ENCODE measurements at regions not wholly inside any gene's neighbourhood (a gene's known extent, or its start where the extent isn't known, plus 50 kb on each side); places are given as distances from the start of the nearest gene placed in this dataset.

- Histone ChIP-seq H3K27ac (ENCODE audit: low read depth, low read length) (no peak overlapping the region), H3K79me2 (ENCODE audit: control insufficient read depth, insufficient read depth, low read length, unreplicated experiment) (no peaks in the 10 kb centered on the region), H3K36me3 (ENCODE audit: insufficient read depth, low read length) (no peaks in the 10 kb centered on the region), H3K27me3 (ENCODE audit: insufficient read depth, low read length) (no peaks in the 10 kb centered on the region), H3K4me3 (ENCODE audit: low read depth, low read length) (no peak overlapping the region), H2AFZ (ENCODE audit: low read length, unreplicated experiment) (no peak overlapping the region), H3K4me1 (ENCODE audit: control insufficient read depth, insufficient read depth, low read length, unreplicated experiment) (peaks cover 13% of the 10 kb centered on the region)
Measured at GRCh38 chr16:66006485-66006884, 360.0 kb upstream of the CDH5 start.

- no peaks in the 10 kb centered on the region for H3K27me3 ChIP-seq (ENCODE audit: insufficient read depth, low read length)
- H3K36me3 ChIP-seq (ENCODE audit: insufficient read depth, low read length) = no peaks in the 10 kb centered on the region
- H2AFZ ChIP-seq (ENCODE audit: low read length, unreplicated experiment) = no peak overlapping the region
- H3K27ac ChIP-seq (ENCODE audit: low read depth, low read length) = no peak overlapping the region
- no peak overlapping the region for H3K4me3 ChIP-seq (ENCODE audit: low read depth, low read length)
- no peaks in the 10 kb centered on the region for H3K79me2 ChIP-seq (ENCODE audit: control insufficient read depth, insufficient read depth, low read length, unreplicated experiment)
- H3K4me1 ChIP-seq (ENCODE audit: control insufficient read depth, insufficient read depth, low read length, unreplicated experiment) = peaks cover 13% of the 10 kb centered on the region
Measured at GRCh38 chr16:66004699-66005098, 361.8 kb upstream of the CDH5 start.

DNA sequence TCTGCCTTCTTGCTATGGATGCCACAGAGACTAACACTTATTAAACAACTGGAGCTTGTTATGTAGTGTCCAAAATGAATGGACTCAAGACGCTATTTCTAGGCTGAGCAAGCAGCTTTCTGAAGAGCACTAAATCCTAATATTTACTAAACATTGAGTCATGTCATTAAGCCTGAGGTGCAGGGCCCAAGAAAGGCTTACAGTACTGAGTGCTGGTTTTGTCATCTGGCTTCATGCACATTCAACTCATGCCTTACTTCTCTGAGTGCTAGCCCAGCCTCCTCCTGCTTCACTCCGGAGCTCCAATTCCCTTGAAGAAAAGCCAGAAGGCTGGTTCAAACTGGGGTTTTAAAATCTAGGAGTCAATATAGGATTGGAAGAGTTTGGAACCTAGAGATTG, 363.3 kb upstream of the CDH5 start:
- no peaks in the 10 kb centered on the region for H3K79me2 ChIP-seq (ENCODE audit: control insufficient read depth, insufficient read depth, low read length, unreplicated experiment)
- no peaks in the 10 kb centered on the region for H3K36me3 ChIP-seq (ENCODE audit: insufficient read depth, low read length)
- peaks cover 13% of the 10 kb centered on the region for H3K4me1 ChIP-seq (ENCODE audit: control insufficient read depth, insufficient read depth, low read length, unreplicated experiment)
- no peak overlapping the region for H3K4me3 ChIP-seq (ENCODE audit: low read depth, low read length)
- no peak overlapping the region for H2AFZ ChIP-seq (ENCODE audit: low read length, unreplicated experiment)
- H3K27ac ChIP-seq (ENCODE audit: low read depth, low read length) = no peak overlapping the region
- H3K27me3 ChIP-seq (ENCODE audit: insufficient read depth, low read length) = no peaks in the 10 kb centered on the region

GRCh38 chr16:66002601-66003000, 363.9 kb upstream of the CDH5 start:
- H2AFZ ChIP-seq (ENCODE audit: low read length, unreplicated experiment) = no peak overlapping the region
- H3K4me1 ChIP-seq (ENCODE audit: control insufficient read depth, insufficient read depth, low read length, unreplicated experiment) = peaks cover 8% of the 10 kb centered on the region
- no peaks in the 10 kb centered on the region for H3K36me3 ChIP-seq (ENCODE audit: insufficient read depth, low read length)
- H3K4me3 ChIP-seq (ENCODE audit: low read depth, low read length) = no peak overlapping the region
- H3K27ac ChIP-seq (ENCODE audit: low read depth, low read length) = no peak overlapping the region
- H3K27me3 ChIP-seq (ENCODE audit: insufficient read depth, low read length) = no peaks in the 10 kb centered on the region
- H3K79me2 ChIP-seq (ENCODE audit: control insufficient read depth, insufficient read depth, low read length, unreplicated experiment) = no peaks in the 10 kb centered on the region

DNA sequence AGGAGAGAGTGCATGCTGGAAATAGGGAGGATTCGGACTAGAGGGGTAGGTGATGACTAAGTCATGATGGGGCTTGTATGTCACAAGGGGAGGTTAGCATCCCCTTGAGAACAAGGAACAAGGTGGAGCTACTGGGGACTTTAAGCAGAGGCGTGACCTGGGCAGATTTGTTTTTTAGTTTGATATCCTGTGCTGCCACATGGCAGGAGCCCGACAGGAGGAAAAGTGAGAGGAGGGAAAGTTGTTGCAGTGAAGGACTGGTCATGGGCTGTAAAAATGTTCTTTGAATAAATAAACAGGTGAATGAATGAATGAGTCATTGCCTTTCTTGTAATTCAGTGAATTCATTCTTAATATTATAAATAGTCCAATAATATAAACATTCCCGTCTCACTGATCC, 365.1 kb upstream of the CDH5 start:
- Histone ChIP-seq H3K27ac (ENCODE audit: low read depth, low read length) (no peak overlapping the region), H2AFZ (ENCODE audit: low read length, unreplicated experiment) (no peak overlapping the region), H3K4me1 (ENCODE audit: control insufficient read depth, insufficient read depth, low read length, unreplicated experiment) (no peaks in the 10 kb centered on the region), H3K79me2 (ENCODE audit: control insufficient read depth, insufficient read depth, low read length, unreplicated experiment) (no peaks in the 10 kb centered on the region), H3K36me3 (ENCODE audit: insufficient read depth, low read length) (no peaks in the 10 kb centered on the region), H3K27me3 (ENCODE audit: insufficient read depth, low read length) (no peaks in the 10 kb centered on the region), H3K4me3 (ENCODE audit: low read depth, low read length) (no peak overlapping the region)

DNA sequence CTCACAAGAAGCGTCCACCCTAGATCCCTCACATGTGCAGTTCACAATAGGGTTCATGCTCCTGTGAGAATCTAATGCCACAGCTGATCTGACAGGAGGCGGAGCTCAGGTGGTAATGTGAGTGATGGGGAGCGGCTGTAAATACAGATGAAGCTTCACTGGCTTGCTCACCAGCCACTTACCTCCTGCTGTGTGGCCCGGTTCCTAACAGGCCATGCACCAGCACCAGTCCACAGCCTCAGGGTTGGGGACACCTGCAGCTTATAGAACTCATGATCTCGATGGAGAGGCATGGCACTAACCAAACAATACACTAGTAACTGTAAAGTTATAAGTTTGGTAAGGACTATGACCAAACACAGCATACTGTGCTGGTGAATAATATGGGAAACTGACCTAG, 368.0 kb upstream of the CDH5 start:
- no peak overlapping the region for H3K4me3 ChIP-seq (ENCODE audit: low read depth, low read length)
- no peaks in the 10 kb centered on the region for H3K36me3 ChIP-seq (ENCODE audit: insufficient read depth, low read length)
- H2AFZ ChIP-seq (ENCODE audit: low read length, unreplicated experiment) = no peak overlapping the region
- peaks cover 10% of the 10 kb centered on the region for H3K27me3 ChIP-seq (ENCODE audit: insufficient read depth, low read length)
- H3K4me1 ChIP-seq (ENCODE audit: control insufficient read depth, insufficient read depth, low read length, unreplicated experiment) = no peaks in the 10 kb centered on the region
- no peak overlapping the region for H3K27ac ChIP-seq (ENCODE audit: low read depth, low read length)
- no peaks in the 10 kb centered on the region for H3K79me2 ChIP-seq (ENCODE audit: control insufficient read depth, insufficient read depth, low read length, unreplicated experiment)

- Histone ChIP-seq H3K79me2 (ENCODE audit: control insufficient read depth, insufficient read depth, low read length, unreplicated experiment) (no peaks in the 10 kb centered on the region), H3K27ac (ENCODE audit: low read depth, low read length) (no peak overlapping the region), H3K36me3 (ENCODE audit: insufficient read depth, low read length) (no peaks in the 10 kb centered on the region), H3K4me3 (ENCODE audit: low read depth, low read length) (no peak overlapping the region), H3K4me1 (ENCODE audit: control insufficient read depth, insufficient read depth, low read length, unreplicated experiment) (no peaks in the 10 kb centered on the region), H3K27me3 (ENCODE audit: insufficient read depth, low read length) (peaks cover 16% of the 10 kb centered on the region), H2AFZ (ENCODE audit: low read length, unreplicated experiment) (no peak overlapping the region)
Measured at GRCh38 chr16:65994291-65994690, 372.2 kb upstream of the CDH5 start.

GRCh38 chr16:65991149-65991701, 375.3 kb upstream of the CDH5 start:
- Histone ChIP-seq H3K36me3 (ENCODE audit: insufficient read depth, low read length) (no peaks in the 10 kb centered on the region), H3K4me3 (ENCODE audit: low read depth, low read length) (no peak overlapping the region), H2AFZ (ENCODE audit: low read length, unreplicated experiment) (no peak overlapping the region), H3K27me3 (ENCODE audit: insufficient read depth, low read length) (peaks cover 24% of the 10 kb centered on the region), H3K79me2 (ENCODE audit: control insufficient read depth, insufficient read depth, low read length, unreplicated experiment) (no peaks in the 10 kb centered on the region), H3K27ac (ENCODE audit: low read depth, low read length) (no peak overlapping the region), H3K4me1 (ENCODE audit: control insufficient read depth, insufficient read depth, low read length, unreplicated experiment) (no peaks in the 10 kb centered on the region)

- Histone ChIP-seq H3K27me3 (ENCODE audit: insufficient read depth, low read length) (peaks cover 24% of the 10 kb centered on the region), H3K27ac (ENCODE audit: low read depth, low read length) (no peak overlapping the region), H3K36me3 (ENCODE audit: insufficient read depth, low read length) (no peaks in the 10 kb centered on the region), H2AFZ (ENCODE audit: low read length, unreplicated experiment) (peak overlapping the region; percentile 6), H3K4me1 (ENCODE audit: control insufficient read depth, insufficient read depth, low read length, unreplicated experiment) (no peaks in the 10 kb centered on the region), H3K4me3 (ENCODE audit: low read depth, low read length) (no peak overlapping the region), H3K79me2 (ENCODE audit: control insufficient read depth, insufficient read depth, low read length, unreplicated experiment) (no peaks in the 10 kb centered on the region)
Measured at GRCh38 chr16:65989861-65990604, 376.5 kb upstream of the CDH5 start.

DNA sequence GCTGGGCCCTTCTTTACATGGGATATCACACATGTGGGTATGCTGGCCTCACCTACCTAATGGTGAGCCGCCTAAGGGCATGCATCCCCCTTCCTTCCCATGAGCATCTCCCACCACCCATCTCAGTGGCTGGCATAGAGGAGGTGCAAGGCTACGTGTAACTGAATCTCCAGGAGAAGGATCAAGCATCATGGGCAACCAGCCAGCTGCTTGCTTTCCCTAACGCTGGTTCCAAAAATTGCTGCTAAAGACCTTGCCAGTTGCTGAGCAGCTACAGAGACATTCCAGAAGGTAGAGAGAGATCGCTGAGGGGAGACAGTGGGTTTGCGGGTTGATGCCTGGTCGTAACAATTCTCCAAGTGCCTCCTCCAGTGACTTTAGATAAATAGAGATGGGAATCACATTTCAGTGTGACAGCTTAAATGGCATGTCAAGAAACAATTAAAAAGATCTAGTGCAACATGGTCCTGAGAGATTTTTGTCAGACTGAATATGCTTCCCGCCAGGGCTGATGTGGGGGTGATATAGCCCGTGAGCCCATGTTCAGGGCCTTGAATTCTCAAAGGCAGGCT, 378.4 kb upstream of the CDH5 start:
- Histone ChIP-seq H3K79me2 (ENCODE audit: control insufficient read depth, insufficient read depth, low read length, unreplicated experiment) (no peaks in the 10 kb centered on the region), H3K4me3 (ENCODE audit: low read depth, low read length) (no peak overlapping the region), H3K4me1 (ENCODE audit: control insufficient read depth, insufficient read depth, low read length, unreplicated experiment) (no peaks in the 10 kb centered on the region), H3K36me3 (ENCODE audit: insufficient read depth, low read length) (no peaks in the 10 kb centered on the region), H2AFZ (ENCODE audit: low read length, unreplicated experiment) (no peak overlapping the region), H3K27ac (ENCODE audit: low read depth, low read length) (no peak overlapping the region), H3K27me3 (ENCODE audit: insufficient read depth, low read length) (peaks cover 23% of the 10 kb centered on the region)

DNA sequence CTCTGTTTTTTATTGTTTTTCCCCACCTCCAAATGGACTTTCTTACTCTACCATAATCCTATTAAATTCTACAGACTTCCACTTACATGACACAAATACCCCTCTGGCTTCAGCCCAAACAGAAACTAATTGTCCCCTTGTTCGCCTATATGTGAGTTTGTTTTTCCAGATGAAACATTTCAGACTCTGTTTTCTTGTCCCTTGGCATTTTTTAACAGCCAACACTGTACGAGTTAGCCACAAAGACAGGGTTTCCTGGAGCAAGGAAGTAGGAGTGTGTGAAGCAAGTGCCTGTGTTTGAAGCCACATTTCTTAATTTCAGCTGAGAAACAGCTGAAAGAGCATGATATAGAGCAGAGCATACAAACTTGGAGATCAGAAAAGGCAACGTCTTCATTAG, 382.2 kb upstream of the CDH5 start:
- Histone ChIP-seq H3K27me3 (ENCODE audit: insufficient read depth, low read length) (peaks cover 17% of the 10 kb centered on the region), H2AFZ (ENCODE audit: low read length, unreplicated experiment) (no peak overlapping the region), H3K36me3 (ENCODE audit: insufficient read depth, low read length) (no peaks in the 10 kb centered on the region)

More for the DNA sequence above, 382.2 kb upstream of the CDH5 start:
- Histone ChIP-seq H3K4me1 (ENCODE audit: control insufficient read depth, insufficient read depth, low read length, unreplicated experiment) (no peaks in the 10 kb centered on the region), H3K79me2 (ENCODE audit: control insufficient read depth, insufficient read depth, low read length, unreplicated experiment) (no peaks in the 10 kb centered on the region), H3K27ac (ENCODE audit: low read depth, low read length) (no peak overlapping the region), H3K4me3 (ENCODE audit: low read depth, low read length) (no peak overlapping the region)
